NOMO-1 treated with DMSO at 0.1 percent for 48 hours (cell line): ENCODE measurements at regions not wholly inside any gene's neighbourhood (a gene's known extent, or its start where the extent isn't known, plus 50 kb on each side); places are given as distances from the start of the nearest gene placed in this dataset.
"Not testable (repeated sequence)": the region's sequence is repeated elsewhere in the genome, so short reads cannot be mapped to it uniquely, and the experiment has no call there.

ENCODE experiments used
- DNase-seq: peaks from one replicate; lab custom pipeline; 2025; ENCODE audit not compliant: unreplicated experiment; lab: John Stamatoyannopoulos, UW

GRCh38 chr2:208607694-208608093 lies 201.1 kb downstream of the PTH2R start:
- peak; percentile 0 for DNase-seq

- no peak for DNase-seq
Measured at GRCh38 chr2:208608122-208608835, 201.7 kb downstream of the PTH2R start.

- DNase-seq: no peak
Measured at GRCh38 chr2:208609166-208609804, 202.7 kb downstream of the PTH2R start.

DNA sequence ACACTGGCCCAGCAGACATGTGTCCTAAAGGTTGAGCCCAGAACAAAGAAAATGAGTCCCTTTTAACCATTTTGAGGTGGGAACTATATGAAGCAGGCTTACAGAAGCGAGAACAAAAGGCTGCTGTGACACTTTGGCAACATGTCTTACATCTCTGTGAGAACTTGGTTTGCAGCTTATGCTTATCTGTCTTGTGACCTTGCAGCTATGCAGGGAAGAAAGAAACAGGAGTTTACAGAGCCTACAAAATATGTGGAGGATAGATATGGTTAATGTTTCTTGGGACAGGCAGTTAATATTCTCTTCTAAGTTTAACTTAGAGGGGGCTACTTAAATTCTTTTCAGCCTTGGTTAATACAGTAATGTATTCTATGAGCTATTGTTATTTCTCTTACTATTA lies 209.1 kb downstream of the PTH2R start:
- DNase-seq: not testable (repeated sequence)

DNA sequence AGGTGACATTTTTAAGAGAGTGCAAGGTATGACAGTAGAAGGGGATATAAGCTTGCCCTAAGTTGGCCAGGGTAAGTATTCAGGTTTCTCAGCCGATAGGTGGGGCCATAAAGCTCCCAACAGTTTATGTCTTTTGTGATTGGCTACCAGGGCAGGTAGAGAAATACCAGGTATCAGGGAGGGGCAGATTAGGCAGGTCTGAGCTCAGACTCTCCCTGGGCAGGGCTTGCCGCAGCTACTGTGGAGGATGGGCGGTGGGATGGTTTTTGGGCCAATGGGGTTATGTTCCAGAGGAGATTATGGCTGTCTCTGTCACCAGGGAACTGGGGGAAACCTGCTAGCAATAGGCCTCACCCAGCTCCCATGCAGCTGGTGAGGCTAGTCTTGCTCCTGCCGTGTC lies 211.6 kb downstream of the PTH2R start:
- DNase-seq: no peak

DNA sequence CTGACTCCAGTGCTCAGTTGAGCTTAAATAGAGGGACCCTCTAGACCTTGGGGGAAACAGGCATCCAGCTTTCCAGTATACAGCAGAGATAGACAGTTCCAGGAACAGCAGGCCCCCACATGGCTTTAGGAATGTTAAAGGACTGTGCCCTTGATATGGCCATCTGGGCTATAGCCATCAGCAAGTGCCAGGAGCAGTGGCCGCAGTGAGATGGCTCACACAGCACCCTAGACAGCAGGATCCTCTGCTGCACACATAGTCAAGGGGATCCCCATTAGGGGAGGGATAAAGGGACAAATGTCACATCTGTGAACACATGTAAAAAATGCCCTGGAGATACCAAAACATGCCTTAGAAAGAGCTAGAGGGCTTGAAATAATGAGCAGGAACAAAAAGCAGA lies 213.4 kb downstream of the PTH2R start:
- DNase-seq: no peak

DNA sequence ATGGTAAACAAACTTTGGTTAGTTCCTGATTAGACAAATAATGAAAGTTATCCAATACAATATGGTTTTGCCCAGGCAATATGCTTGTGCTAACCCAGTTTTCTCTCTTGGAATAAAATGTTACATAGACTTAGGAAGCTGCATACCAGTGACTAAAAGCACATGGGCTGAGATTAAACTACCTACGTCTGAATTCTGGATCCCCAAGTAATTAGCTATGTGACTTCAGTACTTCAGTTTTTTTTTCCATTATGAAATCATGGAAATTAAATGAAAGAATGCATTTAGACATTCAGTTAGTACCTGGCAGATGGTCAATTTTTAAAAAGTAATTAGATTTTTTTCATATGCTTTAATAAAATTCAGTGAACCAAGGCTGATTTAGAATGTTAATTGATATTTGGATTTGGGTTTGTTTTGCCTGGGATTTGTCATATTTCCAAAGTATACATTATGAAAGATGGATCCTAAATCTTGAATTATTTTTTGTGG lies 213.9 kb downstream of the PTH2R start:
- no peak for DNase-seq

- DNase-seq: no peak
Measured at GRCh38 chr2:208627110-208627884, 220.7 kb downstream of the PTH2R start.

DNA sequence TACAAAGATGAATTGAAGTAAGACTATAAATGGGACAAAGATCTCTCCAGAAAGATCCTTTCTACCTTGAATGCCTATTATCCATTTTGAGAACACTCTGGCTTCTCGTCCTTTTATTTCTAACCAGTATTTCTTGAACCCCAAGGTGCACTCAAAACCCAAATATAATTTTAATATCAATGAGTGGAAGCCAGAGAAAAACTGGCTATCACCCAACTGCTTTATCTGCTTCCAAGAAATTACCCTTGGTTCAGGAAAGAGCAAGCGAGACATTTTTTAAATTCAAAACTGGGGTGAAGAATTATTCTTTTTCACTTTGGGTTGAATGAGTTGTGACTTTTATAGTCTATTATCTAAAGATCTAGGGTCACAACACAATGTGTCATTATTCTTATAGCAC lies 221.3 kb downstream of the PTH2R start:
- DNase-seq: no peak

- DNase-seq: no peak
Measured at GRCh38 chr2:208638059-208638458, 231.5 kb downstream of the PTH2R start.

DNA sequence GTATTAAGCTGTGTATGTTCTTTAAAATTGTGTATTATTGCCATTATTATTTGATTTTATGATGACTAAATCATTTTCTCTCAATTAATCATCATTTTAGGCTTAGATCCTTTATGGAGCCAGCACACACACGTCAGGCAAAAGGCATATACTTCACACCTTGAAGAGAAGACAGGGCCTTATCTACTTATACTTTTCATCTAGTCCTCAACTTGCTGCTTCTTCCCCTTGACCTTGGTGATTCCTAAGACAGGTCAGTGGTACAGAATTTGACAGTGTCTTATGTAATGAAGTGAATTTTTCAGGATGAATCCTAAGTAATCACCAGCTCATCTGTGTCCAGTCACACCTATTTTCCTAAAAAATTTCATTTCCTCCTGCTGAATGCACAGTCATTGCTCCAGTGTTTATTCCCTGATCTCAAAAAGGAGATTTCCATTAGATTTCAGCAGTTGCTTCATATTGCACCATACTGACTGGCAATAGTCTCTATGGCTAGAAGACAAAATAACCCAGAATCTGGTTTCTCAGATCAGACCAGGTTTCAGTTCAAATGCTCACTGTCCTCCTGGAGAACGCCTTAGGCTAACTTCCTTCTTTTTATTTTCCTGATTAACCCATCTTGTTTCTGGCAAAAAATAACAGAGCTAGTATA lies 235.7 kb downstream of the PTH2R start:
- no peak for DNase-seq

- DNase-seq: no peak
Measured at GRCh38 chr2:208643145-208643544, 236.6 kb downstream of the PTH2R start.

DNA sequence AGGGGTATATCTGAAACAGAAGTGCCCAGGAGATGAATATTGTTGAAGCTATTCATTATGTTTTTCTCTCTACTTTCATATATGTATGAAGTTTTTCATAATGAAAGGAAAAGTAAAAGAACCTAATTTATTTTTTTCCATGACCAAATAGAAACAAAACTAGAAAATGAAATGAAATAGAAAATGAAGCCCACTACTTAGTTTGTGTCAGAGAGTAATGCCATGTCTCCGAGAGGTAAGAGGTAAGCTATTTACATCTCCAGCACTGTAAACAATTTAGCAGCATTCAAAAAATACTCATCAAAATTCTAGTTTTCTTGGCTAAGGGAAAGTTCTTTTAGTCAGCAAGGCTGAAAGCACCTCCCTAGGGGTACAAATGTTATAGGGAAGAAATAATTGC lies 238.6 kb downstream of the PTH2R start:
- no peak for DNase-seq

DNA sequence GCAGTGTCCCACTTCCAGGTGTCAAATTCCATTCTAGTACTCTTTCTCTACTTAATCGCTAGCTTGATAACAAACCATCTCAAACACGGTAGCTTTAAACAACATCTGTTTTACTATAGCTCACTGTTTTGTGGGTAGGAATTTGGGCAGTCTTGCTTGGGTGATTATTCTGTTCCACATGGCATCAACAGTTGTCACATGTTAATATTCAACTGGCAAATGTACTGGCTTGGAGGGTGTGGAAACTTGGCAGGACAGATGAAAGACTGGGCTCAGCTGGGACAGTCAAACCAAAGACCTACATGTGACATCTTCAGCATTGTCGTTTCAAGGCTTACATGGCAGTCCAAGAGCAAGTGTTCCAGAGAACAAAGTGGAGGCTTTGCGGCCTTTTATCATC lies 241.8 kb downstream of the PTH2R start:
- DNase-seq: no peak

DNA sequence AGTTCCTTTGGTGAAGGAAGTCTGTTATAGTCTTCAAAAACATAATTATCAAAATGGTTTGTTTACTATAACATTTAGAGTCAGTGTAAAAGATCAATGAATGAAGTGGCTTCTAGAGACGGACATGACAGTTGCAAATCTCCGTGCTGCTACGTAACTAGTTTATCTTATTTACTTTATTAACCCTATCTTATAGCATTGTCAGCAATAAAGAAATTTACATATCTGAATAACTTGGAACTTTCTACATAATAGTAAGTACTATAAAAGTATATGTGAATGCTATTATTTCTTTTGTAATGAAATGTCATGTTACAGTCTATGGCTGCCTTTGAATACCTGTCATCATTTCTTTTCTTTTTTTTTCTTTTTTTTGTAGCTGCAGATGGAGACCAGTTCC lies 246.8 kb downstream of the PTH2R start:
- no peak for DNase-seq

- peak; percentile 45 for DNase-seq
Measured at GRCh38 chr2:208654056-208654455, 247.5 kb downstream of the PTH2R start.

DNA sequence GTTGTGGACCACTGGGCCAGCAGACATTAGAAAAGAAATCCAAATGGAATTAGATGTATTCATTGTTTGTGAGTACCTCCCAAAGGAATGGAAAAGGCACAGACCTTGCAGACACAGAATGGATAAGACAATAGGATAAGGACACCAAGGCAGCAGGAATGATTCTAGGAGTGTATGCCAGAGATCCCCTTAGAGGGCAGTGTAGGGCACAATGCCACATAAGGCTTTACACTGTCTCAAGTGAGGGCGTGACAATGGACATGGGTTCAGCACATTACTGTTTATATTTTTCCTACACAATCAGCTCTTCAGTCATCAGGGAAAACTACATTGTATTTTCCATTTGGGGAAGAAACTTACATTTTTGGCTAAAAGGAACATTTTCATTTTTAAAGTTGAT lies 250.9 kb downstream of the PTH2R start:
- no peak for DNase-seq

DNA sequence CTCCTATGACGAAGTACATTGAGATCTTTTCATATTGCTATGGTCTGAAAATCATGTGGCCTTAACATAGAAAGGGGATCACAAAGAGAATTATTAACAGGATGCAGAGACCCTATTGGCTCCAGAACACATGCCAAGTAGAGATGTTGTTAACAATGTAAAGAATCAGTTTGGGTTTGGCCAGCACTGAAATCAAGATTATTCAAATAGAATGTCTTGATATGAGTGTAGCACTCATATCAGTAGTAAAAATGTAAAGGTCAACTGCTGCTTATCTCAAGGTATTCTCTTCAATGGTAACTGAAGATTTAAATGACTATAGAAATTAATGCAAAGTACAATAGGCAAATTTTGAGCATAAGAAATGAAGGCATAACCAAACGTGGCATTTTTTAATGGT lies 262.8 kb downstream of the PTH2R start:
- DNase-seq: no peak

DNA sequence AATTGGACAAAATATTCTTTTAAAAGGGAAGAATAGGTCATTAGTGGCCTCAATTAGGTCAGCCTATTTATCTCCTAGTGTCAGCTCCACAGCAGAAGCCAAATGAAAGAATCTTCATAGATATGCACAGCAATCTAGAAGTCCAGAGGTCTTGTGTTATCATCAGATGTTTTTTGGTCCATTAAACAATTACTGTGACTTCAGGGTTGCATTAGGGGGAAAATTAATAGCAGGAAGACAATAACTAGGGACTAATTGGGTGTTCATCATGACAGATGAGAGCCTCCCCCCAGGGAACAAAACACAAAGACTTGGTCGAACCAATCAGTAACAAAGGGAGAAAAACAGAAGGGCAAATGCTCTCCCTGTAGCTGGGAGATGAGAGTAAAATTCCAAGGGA lies 264.7 kb downstream of the PTH2R start:
- no peak for DNase-seq

DNA sequence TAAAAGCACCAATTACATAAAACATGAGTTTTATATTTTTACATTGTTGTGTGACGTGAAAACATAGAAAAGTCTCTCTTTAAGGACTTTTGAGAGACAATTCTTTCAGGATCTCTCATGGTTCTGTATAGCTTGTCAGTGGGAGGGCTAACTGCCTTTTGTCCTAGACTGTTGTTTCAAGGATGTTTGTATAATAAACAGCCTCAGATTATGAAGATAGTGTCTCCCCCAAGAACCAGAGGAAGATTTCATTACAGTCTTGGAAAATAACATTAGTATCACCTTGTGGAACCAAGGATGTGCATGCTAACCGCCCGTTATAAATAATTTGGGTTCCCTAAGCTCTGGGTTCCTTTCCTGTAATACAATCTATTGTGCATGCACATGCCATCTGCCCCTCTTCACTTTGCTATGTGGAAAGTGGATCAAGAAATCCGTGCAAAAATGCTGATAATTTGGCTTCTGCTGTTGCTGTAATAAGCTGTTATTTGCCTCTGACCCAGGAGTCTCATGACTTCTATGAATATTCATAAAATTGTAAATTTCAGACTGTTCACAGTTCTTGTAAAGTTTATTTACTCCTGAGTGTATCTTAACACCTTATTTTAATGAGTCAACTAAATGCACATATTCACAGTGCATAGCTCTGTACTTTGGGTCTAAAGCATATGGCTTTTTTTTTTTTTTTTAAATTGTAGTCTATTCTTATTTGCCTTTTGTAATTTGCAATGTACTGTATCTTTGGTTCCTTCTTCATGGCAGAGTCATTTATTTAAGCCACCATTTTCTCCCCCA lies 265.5 kb downstream of the PTH2R start:
- DNase-seq: no peak

DNA sequence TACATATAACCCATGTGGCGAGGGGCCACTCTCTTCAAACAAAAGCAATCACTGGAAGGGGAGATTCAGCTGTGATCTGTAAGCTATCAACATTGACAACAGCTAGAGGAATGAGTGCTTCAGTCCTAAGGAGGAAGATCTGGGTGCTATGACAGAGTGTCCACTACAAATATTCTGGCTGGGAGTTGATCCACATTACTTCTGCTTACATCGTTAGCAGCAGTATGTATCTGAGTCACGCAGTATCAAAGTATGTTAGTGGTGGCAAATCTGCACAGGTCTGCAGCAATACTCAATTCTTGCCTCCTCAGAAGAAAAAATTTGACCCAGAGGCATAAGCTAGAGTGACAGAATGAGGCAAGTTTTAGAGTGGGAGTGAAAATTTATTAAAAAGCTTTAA lies 267.0 kb downstream of the PTH2R start:
- no peak for DNase-seq
